SH-SY5Y (cell line): ENCODE measurements at regions not wholly inside any gene's neighbourhood (a gene's known extent, or its start where the extent isn't known, plus 50 kb on each side); places are given as distances from the start of the nearest gene placed in this dataset.

Source experiments
- GATA2 ChIP-seq: IDR thresholded peaks from 2 replicates; pipeline ENCODE4 v1.6.1; 2011; ENCODE audit warnings: mild to moderate bottlenecking, low read depth, low read length
- GATA3 ChIP-seq: IDR thresholded peaks from 2 replicates; pipeline ENCODE4 v1.6.1; 2011; ENCODE audit warnings: low read depth, mild to moderate bottlenecking, low read length, moderate library complexity

GRCh38 chr18:37845498-37845897 lies 279.9 kb upstream of the CELF4 start:
- no peak for TF ChIP-seq GATA2
- TF ChIP-seq GATA3, result no peak
